HEK293 (cell line): ENCODE measurements at regions not wholly inside any gene's neighbourhood (a gene's known extent, or its start where the extent isn't known, plus 50 kb on each side); places are given as distances from the start of the nearest gene placed in this dataset.

Source experiments
- SP7 ChIP-seq: fragments of 450-650 bp; formaldehyde crosslinking; IDR thresholded peaks from 2 replicates; pipeline ENCODE4 v1.5.1; 2016; ENCODE audit warnings: missing biosample characterization, missing genetic modification characterization
- ZBTB21 ChIP-seq: fragments of 450-650 bp; formaldehyde crosslinking; IDR thresholded peaks from 2 replicates; pipeline ENCODE4 v1.5.1; 2017; ENCODE audit warnings: missing biosample characterization, missing genetic modification characterization
- ZNF114 ChIP-seq: fragments of 450-650 bp; formaldehyde crosslinking; IDR thresholded peaks from 2 replicates; pipeline ENCODE4 v1.5.0; 2017; ENCODE audit warnings: missing biosample characterization, missing genetic modification characterization
- ZNF223 ChIP-seq: fragments of 450-650 bp; formaldehyde crosslinking; IDR thresholded peaks from 2 replicates; pipeline ENCODE4 v1.5.1; 2016; ENCODE audit warnings: missing biosample characterization, missing genetic modification characterization
- ZNF670 ChIP-seq: fragments of 450-650 bp; formaldehyde crosslinking; IDR thresholded peaks from 2 replicates; pipeline ENCODE4 v1.5.1; 2016; ENCODE audit warnings: missing biosample characterization, missing genetic modification characterization, low read depth
- ZNF792 ChIP-seq: fragments of 450-650 bp; formaldehyde crosslinking; IDR thresholded peaks from 2 replicates; pipeline ENCODE4 v1.5.1; 2016; ENCODE audit warnings: missing biosample characterization, missing genetic modification characterization
- TF ChIP-seq, protein P1 (sequence below): fragments of 450-650 bp; formaldehyde crosslinking; IDR thresholded peaks from 2 replicates; pipeline ENCODE4 v1.5.1; 2016; ENCODE audit warnings: missing biosample characterization, missing genetic modification characterization, low read depth
- TF ChIP-seq, protein P2 (sequence below): fragments of 450-650 bp; formaldehyde crosslinking; IDR thresholded peaks from 2 replicates; pipeline ENCODE4 v1.5.1; 2016; ENCODE audit warnings: missing biosample characterization, missing genetic modification characterization
- TF ChIP-seq, protein P3 (sequence below): fragments of 450-650 bp; formaldehyde crosslinking; IDR thresholded peaks from 2 replicates; pipeline ENCODE4 v1.5.1; 2017; ENCODE audit warnings: missing biosample characterization, missing genetic modification characterization

DNA sequence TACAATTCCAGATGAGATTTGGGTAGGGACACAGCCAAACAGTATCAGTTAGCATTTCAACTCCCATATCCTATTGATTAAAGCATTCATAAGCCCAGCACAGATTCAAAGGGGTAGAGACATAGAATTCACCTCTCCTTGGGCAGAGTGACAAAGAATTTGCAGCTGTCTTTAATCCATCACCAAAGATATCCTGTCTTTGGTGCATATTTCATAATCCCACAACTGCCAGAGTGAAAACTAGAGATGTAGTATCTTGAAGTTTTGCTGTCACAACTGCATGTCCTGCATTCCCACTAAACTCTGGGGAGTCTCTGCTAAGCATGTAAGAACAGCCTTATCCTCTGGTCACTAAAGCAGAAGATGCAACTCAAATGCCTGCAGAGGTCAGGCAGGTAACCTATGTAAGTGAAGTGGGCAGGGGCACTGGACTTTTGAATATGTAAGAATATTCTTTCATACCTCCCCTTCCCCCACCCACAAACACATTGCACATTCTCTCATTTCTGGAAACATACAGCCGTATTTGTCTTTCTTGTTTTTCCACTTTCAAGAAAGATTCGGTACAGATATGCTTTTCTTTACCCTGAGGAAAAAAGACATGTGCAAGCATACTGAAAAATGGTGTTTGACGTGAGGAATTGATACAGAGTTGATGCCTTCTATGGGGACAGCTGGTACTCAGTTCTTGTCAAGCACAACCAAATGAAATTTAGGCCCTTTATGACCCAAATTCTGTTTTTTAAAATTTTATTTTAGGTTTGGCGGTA lies 283.1 kb downstream of the SP3 start:
- TF ChIP-seq, protein P1, sequence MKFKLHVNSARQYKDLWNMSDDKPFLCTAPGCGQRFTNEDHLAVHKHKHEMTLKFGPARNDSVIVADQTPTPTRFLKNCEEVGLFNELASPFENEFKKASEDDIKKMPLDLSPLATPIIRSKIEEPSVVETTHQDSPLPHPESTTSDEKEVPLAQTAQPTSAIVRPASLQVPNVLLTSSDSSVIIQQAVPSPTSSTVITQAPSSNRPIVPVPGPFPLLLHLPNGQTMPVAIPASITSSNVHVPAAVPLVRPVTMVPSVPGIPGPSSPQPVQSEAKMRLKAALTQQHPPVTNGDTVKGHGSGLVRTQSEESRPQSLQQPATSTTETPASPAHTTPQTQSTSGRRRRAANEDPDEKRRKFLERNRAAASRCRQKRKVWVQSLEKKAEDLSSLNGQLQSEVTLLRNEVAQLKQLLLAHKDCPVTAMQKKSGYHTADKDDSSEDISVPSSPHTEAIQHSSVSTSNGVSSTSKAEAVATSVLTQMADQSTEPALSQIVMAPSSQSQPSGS = no peak
- TF ChIP-seq, protein P2, sequence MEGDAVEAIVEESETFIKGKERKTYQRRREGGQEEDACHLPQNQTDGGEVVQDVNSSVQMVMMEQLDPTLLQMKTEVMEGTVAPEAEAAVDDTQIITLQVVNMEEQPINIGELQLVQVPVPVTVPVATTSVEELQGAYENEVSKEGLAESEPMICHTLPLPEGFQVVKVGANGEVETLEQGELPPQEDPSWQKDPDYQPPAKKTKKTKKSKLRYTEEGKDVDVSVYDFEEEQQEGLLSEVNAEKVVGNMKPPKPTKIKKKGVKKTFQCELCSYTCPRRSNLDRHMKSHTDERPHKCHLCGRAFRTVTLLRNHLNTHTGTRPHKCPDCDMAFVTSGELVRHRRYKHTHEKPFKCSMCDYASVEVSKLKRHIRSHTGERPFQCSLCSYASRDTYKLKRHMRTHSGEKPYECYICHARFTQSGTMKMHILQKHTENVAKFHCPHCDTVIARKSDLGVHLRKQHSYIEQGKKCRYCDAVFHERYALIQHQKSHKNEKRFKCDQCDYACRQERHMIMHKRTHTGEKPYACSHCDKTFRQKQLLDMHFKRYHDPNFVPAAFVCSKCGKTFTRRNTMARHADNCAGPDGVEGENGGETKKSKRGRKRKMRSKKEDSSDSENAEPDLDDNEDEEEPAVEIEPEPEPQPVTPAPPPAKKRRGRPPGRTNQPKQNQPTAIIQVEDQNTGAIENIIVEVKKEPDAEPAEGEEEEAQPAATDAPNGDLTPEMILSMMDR (tag by site-specific recombination) = no peak
- TF ChIP-seq ZNF670 (tag by site-specific recombination) (no peak), ZNF792 (tag by site-specific recombination) (no peak), ZNF114 (tag by site-specific recombination) (no peak), ZNF223 (tag by site-specific recombination) (no peak), ZBTB21 (tag by site-specific recombination) (no peak), SP7 (tag by site-specific recombination) (no peak)
- TF ChIP-seq, protein P3, sequence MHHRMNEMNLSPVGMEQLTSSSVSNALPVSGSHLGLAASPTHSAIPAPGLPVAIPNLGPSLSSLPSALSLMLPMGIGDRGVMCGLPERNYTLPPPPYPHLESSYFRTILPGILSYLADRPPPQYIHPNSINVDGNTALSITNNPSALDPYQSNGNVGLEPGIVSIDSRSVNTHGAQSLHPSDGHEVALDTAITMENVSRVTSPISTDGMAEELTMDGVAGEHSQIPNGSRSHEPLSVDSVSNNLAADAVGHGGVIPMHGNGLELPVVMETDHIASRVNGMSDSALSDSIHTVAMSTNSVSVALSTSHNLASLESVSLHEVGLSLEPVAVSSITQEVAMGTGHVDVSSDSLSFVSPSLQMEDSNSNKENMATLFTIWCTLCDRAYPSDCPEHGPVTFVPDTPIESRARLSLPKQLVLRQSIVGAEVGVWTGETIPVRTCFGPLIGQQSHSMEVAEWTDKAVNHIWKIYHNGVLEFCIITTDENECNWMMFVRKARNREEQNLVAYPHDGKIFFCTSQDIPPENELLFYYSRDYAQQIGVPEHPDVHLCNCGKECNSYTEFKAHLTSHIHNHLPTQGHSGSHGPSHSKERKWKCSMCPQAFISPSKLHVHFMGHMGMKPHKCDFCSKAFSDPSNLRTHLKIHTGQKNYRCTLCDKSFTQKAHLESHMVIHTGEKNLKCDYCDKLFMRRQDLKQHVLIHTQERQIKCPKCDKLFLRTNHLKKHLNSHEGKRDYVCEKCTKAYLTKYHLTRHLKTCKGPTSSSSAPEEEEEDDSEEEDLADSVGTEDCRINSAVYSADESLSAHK (tag by site-specific recombination) = no peak
